GM12878 (cell line): ENCODE measurements at regions not wholly inside any gene's neighbourhood (a gene's known extent, or its start where the extent isn't known, plus 50 kb on each side); places are given as distances from the start of the nearest gene placed in this dataset.

Source experiments
- ATAC-seq: fragments of 200-7000 bp; cut with Tn5 transposase; 3 replicates; pipeline ENCODE4 v1.9.1; 2020; ENCODE audit warnings: mild to moderate bottlenecking, moderate library complexity
- BruUV-seq: library from RNA; stranded (reverse); fragments of 400-500 nt; replicated peaks from 2 replicates; lab custom pipeline; 2021; lab: Mats Ljungman, UMichigan
- CTCF ChIA-PET: fragments of 300-600 bp; sonication (Branson Sonifier 250); formaldehyde crosslinking; extraction: SDS; loops from one replicate; lab custom pipeline; 2021; ENCODE audit warnings: inconsistent platforms; lab: Yijun Ruan, JAX
- POLR2A ChIA-PET: fragments of 350-600 bp; formaldehyde crosslinking; extraction: SDS; loops from one replicate; lab custom pipeline; 2021; ENCODE audit warnings: inconsistent platforms; lab: Charles Lee
- RAD21 ChIA-PET: fragments of 300-600 bp; sonication (Branson Sonifier 250); formaldehyde crosslinking; loops from one replicate; lab custom pipeline; 2023; ENCODE audit warnings: antibody characterized with exemption; ENCODE audit not compliant: unreplicated experiment; lab: Charles Lee
- SMC1A ChIA-PET: fragments of 300-600 bp; sonication (Branson Sonifier 250); formaldehyde crosslinking; loops from one replicate; lab custom pipeline; 2023; ENCODE audit not compliant: unreplicated experiment, uncharacterized antibody; lab: Charles Lee
- DNase-seq: peaks from one replicate; pipeline ENCODE4 v3.0.0-alpha.2; 2011; ENCODE audit warnings: low read depth, low spot score
- FAIRE-seq: peaks from 3 replicates; lab custom pipeline; 2011; peaks lifted over from hg19 to GRCh38; lab: Jason Lieb, UNC
- H2AFZ ChIP-seq: 2 replicates; pipeline ENCODE4 v1.6.0; 2011; ENCODE audit warnings: low read depth, low read length, control low read depth; ENCODE audit not compliant: control insufficient read depth
- H3K27ac ChIP-seq: 2 replicates; pipeline ENCODE4 v1.5.1; 2011; ENCODE audit warnings: control low read depth; ENCODE audit not compliant: control insufficient read depth, insufficient read depth
- H3K27me3 ChIP-seq, 2 experiments: replicated peaks in 1 of 2; 2 replicates each; pipeline versions ENCODE4 v1.6.0 to v1.6.1; 2011; ENCODE audit warnings: low read length in 1 of 2; ENCODE audit not compliant: control insufficient read depth in 2 of 2, insufficient read depth in 2 of 2
- H3K36me3 ChIP-seq, 2 experiments: 2 replicates each; pipeline ENCODE4 v1.5.1; 2011; ENCODE audit warnings: low read length in 1 of 2; ENCODE audit not compliant: control insufficient read depth in 2 of 2, insufficient read depth in 2 of 2
- H3K4me1 ChIP-seq: 2 replicates; pipeline ENCODE4 v1.6.1; 2011; ENCODE audit warnings: mild to moderate bottlenecking, low read length, moderate library complexity, mixed read lengths; ENCODE audit not compliant: control insufficient read depth, insufficient read depth
- H3K4me2 ChIP-seq: 2 replicates; pipeline ENCODE4 v1.6.0; 2011; ENCODE audit warnings: control low read depth; ENCODE audit not compliant: control insufficient read depth, insufficient read depth
- H3K4me3 ChIP-seq: fragments of 200-600 bp; sonication (generic); 2 replicates; pipeline ENCODE4 v1.5.1; 2016
- H3K79me2 ChIP-seq: 2 replicates; pipeline ENCODE4 v1.6.0; 2011; ENCODE audit warnings: low read length; ENCODE audit not compliant: control insufficient read depth, insufficient read depth
- H3K9ac ChIP-seq: 2 replicates; pipeline ENCODE4 v1.8.0; 2011; ENCODE audit warnings: low read length, control low read depth, mixed read lengths; ENCODE audit not compliant: control insufficient read depth, insufficient read depth
- H3K9me3 ChIP-seq: replicated peaks from 3 replicates; pipeline ENCODE4 v1.5.1; 2011; ENCODE audit warnings: mild to moderate bottlenecking, low read length; ENCODE audit not compliant: control insufficient read depth, insufficient read depth
- H4K20me1 ChIP-seq: 2 replicates; pipeline ENCODE4 v1.6.0; 2011; ENCODE audit not compliant: control insufficient read depth, insufficient read depth
- ATF2 ChIP-seq: IDR thresholded peaks from 2 replicates; pipeline ENCODE4 v1.6.1; 2012; ENCODE audit warnings: low read length, inconsistent platforms
- BCL11A ChIP-seq: IDR thresholded peaks from 2 replicates; pipeline ENCODE4 v1.6.1; 2011; ENCODE audit warnings: low read depth, low read length
- MXI1 ChIP-seq: fragments of 150-350 bp; IDR thresholded peaks from 2 replicates; pipeline ENCODE4 v1.6.1; 2011; ENCODE audit warnings: low read depth, mild to moderate bottlenecking, inconsistent platforms, low read length, improper control_type of control experiment
- USF2 ChIP-seq: IDR thresholded peaks from 2 replicates; pipeline ENCODE4 v1.6.1; 2011; ENCODE audit warnings: low read depth, low read length, improper control_type of control experiment, borderline replicate concordance
- YY1 ChIP-seq: IDR thresholded peaks from 2 replicates; pipeline ENCODE4 v1.6.1; 2011; ENCODE audit warnings: low read depth, mild to moderate bottlenecking, low read length
- WGBS: methylation state at CpG from one replicate; pipeline ENCODE4 v1.1.6; 2016; ENCODE audit warnings: low lambda C conversion rate; ENCODE audit not compliant: insufficient replicate concordance, insufficient coverage; ENCODE audit errors: missing lambda C conversion rate; 5-methylcytosine and 5-hydroxymethylcytosine counted together
- in situ Hi-C: fragments of 300-500 bp; cut with MboI; formaldehyde crosslinking; loops from 9 replicates; pipeline ENCODE4 v1.14.3; 2018; ENCODE audit warnings: mixed read lengths
- intact Hi-C: fragments of 100-400 bp; cut with micrococcal nuclease; formaldehyde crosslinking; loops from one replicate; pipeline ENCODE4 v1.14.2; 2022; ENCODE audit not compliant: unreplicated experiment

- Histone ChIP-seq H3K36me3 (no peaks in the 10 kb centered on the region), H3K4me2 (no peak overlapping the region), H3K79me2 (no peaks in the 10 kb centered on the region), H3K4me3 (no peak overlapping the region), H2AFZ (no peak overlapping the region), H4K20me1 (no peaks in the 10 kb centered on the region), H3K27ac (no peak overlapping the region), H3K9me3 (no peaks in the 10 kb centered on the region), H3K27me3 (no peaks in the 10 kb centered on the region), H3K4me1 (no peaks in the 10 kb centered on the region), H3K9ac (no peak overlapping the region)
- FAIRE-seq (no peak), ATAC-seq (no peak), DNase-seq (no peak)
- ChIA-PET POLR2A (no interaction called here), CTCF (interaction anchor here (0.6 to 1.0 kb wide), 3 partner anchors 18 to 102 kb away, joined by 3 read pairs; no protein-coding TSS in a partner anchor), SMC1A (no interaction called here), RAD21 (no interaction called here)
- 8% methylated on average over 4 of the region's 4 CpGs for WGBS
- no TSS peak for BruUV-seq
- intact Hi-C loops = no loop called here
- TF ChIP-seq USF2 (no peak), ATF2 (no peak), BCL11A (no peak), MXI1 (no peak), YY1 (no peak)
- in situ Hi-C loops = no loop called here
These were observed 84.9 kb upstream of the PDE10A start for GRCh38 chr6:165747963-165748362.
